ENCODE measurements at regions not wholly inside any gene's neighbourhood (a gene's known extent, or its start where the extent isn't known, plus 50 kb on each side); places are given as distances from the start of the nearest gene placed in this dataset.
"Not testable (repeated sequence)": the region's sequence is repeated elsewhere in the genome, so short reads cannot be mapped to it uniquely, and the experiment has no call there.

DNA sequence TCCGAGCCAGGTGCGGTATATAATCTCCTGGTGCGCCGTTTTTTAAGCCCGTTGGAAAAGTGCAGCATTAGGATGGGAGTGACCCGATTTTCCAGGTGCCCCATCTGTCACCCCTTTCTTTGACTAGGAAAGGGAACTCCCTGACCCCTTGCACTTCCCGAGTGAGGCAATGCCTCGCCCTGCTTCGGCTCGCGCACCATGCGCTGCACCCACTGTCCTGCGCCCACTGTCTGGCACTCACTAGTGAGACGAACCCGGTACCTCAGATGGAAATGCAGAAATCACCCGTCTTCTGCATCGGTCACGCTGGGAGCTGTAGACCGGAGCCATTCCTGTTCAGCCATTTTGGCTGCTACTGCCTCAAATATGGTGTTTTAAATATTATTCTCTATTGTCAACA lies 198.0 kb downstream of the MEIS1 start:
- not testable (repeated sequence) for DNase-seq (ENCODE audit: low read depth)

DNA sequence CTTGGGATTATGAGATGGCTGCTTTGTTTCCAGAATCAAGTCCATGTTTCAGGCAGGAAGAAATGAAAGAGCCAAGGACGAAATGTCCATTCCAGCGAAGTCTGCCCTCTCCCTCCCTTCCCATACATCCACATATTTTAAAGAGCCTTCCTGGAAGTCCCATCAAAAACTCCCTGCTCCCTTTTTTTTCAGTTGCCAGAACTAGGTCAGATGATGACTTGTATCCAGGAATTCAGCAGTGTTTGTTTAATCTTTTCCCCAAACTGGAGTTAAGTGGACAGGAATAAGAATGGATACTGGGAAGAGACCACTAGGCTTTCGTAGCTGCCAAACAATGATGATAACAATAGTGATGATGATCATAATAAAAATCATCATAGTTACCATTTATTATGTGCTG lies 198.7 kb downstream of the MEIS1 start:
- DNase-seq (ENCODE audit: low read depth), result no peak

DNA sequence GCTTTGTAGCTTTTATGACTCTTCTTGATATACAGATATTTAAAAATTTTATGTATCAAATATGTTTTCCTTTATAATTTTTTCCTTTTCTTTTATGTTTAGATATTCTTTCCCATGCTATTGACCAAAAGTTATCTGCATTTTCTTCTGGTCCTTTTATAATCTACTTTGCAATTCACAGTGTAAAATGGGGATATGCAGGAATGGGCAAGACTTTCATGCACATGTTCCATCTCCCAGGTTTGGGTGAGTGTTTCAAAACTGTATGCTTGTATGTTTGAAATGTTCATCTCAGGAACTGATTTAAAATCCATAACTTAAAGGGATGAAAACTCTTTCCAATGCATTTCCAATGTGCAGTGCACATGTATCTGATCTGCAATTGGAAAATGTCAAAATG lies 199.9 kb downstream of the MEIS1 start:
- no peak for DNase-seq (ENCODE audit: low read depth)

DNA sequence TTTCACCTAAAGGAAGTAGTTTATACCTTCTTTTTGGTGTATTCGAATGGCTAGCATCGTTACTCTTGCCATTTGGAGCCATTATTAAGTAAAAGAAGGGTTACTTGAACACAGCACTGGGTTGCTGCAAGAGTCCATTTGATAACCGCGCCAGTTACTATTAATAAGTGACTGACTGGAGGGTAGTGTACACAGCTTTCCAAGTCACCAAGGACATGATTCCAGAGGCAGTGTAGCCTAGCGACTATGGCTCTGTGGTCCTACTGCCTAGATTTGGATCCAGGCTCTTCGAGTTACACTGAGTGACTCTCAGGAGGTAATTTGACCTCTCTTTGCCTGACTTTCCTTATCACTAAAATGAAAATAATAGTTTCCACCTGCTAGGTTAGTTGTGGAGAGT lies 206.8 kb downstream of the MEIS1 start:
- no peak for DNase-seq (ENCODE audit: low read depth)

DNA sequence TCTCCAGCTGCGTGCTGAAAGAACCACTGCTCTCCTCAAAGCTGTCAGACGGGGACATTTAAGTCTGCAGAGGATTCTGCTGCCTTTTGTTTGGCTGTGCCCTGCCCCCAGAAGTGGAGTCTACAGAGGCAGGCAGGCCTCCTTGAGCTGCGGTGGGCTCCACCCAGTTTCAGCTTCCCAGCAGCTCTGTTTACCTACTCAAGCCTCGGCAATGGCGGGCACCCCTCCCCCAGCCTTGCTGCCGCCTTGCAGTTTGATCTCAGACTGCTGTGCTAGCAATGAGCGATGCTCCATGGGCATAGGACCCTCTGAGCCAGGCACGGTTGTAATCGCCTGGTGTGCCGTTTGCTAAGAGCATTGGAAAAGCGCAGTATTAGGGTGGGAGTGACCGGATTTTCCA lies 213.2 kb downstream of the MEIS1 start:
- not testable (repeated sequence) for DNase-seq (ENCODE audit: low read depth)

DNA sequence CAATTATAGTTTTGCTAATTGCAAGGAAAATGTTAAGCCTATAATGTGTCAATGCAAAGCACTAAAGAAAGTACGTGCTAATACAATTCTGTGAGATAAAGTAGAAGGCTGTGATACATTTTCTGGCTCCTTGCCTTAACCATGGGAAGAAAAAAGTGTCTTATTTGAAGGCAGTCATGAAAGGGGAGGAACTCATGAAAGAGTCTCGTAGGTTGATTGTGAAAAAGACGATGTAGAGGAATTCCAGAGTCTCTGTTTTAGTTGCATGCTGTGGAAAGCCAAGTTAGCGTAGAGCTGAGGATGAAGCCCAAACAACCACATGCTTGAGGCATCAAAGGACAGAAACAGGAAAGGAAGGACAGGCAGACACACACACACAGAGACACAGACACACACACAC lies 214.1 kb downstream of the MEIS1 start:
- no peak for DNase-seq (ENCODE audit: low read depth)

DNA sequence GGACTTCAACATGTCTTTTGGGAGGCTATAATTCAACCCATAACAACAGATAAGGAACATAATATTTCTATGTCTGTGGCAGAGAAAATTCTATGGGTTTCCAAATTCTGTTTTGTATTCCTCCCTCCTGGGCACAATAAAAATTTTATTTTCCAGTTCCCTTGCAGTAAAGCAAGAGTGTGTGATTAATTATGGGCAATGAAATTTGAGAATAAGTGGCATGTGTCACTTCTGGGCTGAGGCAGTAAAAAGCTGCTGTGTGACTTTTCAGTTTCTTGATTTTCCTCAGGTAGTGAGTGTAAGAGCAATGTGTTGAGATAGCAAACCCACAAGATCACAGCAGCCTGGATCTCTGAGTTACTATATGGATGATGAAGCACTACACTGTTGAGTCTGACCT lies 216.4 kb downstream of the MEIS1 start:
- no peak for DNase-seq (ENCODE audit: low read depth)

DNA sequence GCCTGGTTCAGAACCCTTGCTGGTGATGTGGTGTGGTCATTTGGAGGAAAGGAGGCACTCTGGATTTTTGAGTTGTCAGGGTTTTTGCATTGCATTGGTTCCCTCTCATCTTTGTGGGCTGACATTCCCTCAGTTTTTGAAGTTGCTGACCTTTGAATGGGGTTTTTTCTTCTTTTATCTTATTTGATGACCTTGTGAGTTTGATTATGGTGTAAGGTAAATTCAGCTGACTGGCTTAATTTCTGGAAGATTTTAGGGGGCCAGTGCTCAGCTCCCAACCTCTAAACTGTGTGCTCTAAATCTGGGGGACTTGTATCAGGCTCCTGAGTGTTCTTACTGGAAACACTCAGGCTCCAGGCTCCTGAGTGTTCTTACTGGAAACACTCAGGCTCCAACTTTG lies 225.9 kb downstream of the MEIS1 start:
- DNase-seq (ENCODE audit: low read depth), result no peak

DNA sequence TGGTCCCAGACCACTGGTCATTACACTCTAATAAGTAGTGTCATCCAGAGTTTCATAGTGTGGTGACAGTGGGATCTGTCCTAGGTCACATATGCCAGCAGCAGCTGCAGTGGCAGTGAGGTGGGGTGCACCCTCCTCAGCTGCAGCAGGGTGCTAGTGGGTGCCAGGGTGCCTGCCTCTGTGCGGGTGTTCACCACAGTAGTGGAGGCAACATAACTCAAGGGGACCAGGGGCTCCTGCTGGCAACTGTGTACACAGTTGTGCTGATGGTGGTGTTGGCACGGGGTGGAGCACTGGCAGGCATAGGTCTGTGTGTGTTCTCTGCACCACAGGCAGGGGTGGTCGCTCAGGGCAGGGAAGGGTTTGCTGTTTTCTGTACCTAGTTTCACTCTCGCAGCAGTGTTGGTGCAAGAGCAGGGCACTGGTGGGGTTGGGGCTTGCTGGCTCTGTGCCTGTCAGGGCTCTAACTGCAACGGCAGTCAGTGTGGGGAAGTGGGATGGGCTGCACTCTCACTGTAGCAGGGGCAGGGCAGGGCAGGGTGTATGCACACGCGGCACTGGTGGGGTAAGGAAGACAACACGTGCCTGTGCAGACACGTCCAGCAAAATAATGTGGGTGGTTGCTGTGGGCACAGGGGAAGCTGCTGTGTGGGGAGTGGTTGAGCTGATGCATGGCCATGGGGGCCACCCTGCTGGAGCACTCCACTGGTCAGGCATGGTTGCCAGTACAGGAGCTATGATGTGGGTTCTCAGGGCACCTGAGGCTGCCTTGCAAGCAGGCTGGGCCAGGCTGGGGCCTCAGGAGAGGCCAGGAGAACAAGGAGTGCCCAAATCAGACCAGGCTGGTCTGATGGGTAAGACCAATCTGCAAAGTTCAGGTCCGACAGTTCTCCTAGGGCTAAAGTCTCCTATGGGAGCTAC lies 226.6 kb downstream of the MEIS1 start:
- DNase-seq (ENCODE audit: low read depth), result no peak

DNA sequence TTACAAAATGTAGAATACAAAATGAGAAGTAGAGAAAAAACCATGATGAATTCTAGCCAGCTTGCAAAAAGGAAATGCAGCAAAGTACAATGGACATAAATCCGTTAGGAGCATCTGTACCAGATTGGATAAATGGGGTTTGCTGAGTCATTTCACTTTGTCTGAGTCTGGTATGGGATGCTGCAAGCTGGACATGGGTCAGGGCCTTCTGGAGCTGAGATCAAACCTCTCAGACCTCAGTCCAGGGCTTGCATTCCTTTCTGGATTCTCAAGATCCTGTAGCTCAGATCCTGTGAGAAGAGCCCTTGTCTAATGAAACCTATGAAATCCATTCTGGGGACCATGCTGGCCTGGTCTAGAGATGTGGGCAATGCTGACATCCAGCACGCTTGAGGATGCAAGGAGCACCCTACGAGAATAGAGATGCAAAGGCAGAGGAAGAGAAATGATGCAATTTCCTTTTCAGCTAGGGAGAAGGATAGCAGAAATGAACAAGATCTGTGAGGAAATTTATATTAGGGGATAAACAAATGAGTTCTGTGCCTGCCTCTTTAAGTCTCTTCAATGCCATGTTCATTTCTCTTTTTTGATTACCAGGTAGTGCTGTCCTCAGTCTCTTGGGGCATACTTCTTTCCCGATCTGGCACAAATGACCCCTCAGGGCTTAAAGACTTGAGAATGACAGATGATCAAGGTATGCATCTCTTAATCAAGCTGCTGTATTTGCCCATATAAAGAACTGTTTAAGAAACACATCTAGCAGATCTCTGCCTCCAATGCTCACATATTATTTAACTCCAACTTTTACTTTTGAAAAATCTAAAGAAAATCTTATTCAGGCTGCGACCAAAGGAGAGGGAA lies 230.4 kb downstream of the MEIS1 start:
- peak; percentile 32 for DNase-seq (ENCODE audit: low read depth)

DNA sequence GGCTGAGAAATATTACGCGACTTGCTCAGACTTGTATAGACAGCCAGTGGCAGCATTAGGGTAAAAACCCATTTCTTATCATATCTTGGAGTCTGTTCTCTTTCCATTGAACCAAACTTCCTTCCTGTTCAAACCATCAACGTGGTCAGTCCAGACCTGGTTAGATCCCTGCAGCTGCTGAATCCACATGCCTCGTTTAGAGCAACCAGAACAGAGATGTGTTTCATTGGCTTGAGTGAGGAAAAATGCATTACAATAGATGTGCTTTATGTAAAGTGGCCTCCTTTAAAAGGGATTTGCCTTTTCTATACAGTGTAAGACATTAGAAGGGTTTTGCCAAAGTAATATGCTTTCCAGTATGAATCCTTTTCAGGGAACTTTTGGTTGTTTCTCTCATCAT lies 232.4 kb downstream of the MEIS1 start:
- DNase-seq (ENCODE audit: low read depth), result no peak

DNA sequence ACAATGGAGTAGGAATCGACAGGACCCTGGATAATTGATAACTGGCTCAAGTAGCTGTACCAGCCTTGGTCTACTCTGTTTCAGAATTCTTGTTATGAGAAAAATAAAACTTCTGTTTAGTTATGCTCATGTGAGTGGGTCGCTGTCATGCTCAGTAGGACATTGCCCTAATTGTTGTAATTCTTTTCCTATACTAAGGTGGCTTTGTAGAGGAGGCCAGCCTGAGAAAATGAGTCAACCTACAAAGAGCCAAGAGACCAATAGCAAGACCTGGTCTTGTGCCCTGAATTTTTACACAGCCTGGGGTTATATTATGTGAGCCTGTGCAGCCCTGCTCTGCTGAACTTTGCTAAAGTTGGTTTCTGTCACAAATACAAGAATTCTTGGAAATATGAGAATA lies 238.4 kb downstream of the MEIS1 start:
- no peak for DNase-seq (ENCODE audit: low read depth)

DNA sequence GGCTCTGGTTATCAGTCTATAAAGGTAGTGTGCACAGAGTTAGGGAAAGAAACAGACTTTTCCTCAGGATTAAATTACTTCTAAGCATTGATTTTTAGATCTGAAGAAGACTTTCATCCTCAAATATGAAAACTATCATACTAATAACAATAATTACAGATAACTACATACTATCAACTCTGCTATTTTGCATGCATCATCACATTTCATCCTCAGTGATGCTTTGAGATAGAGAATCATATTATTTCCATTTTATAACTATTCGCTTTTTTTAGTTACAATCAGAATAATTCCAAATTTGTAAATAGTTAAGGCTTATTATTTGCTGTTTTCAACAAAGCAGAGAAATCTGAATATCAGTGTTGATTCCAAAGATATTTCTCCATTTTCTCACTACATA lies 239.2 kb downstream of the MEIS1 start:
- no peak for DNase-seq (ENCODE audit: low read depth)

DNA sequence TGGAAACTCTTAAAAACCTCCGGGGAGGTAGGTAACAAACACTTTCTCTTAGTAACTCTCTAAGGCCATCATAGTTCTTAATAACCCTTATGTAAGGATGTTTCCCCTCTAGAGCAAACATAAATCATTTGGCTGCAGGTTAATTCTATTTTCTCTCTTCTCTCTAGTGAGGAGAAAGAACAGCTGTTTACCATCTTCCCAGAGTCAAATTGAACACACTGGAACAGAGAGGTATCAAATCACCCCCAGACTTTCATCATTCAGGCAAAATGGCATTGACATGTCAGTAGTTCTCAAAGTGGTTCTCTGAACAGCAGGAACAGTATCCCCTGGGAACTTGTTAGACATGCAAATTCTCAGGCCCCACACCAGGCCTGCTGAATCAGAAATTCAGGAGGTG lies 240.7 kb downstream of the MEIS1 start:
- no peak for DNase-seq (ENCODE audit: low read depth)

DNA sequence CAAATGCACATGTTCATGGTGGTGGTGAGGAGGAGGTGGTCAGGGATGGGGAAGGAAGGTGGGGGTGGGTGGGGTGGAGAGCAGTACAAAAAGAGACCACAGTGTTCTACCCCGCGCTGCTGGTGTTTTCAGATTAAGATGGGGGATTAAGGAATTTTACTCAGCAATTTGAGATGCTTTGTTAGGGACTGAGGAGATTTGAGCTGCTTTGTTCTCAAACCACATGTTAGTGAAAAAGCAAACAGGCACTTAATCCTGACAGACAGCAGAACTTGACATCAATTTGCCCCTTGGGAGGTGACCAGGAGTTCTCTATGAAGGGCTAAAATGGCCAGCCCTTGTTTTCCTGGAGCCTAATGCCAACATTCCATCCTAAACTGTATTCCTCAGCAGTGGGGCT lies 244.5 kb downstream of the MEIS1 start:
- no peak for DNase-seq (ENCODE audit: low read depth)

DNA sequence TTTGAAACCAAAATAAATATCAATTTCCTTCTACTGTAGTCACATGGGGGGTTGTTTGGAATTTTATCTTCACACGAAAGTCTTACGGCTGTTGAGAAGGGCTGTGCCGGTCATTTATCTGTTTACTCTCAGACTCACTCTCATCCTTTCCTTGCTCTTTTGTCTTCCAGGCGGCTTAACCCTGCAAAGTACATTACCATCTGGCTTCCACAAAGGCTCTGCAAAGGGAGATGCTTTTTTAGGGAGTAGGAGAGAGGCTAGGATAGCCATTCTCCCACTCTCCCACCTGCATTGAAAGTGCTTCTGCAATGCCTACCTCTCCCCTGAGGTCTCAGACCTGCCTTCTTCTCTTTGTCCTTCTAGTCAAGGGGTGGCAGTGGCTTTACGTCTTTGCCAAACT lies 247.6 kb downstream of the MEIS1 start:
- DNase-seq (ENCODE audit: low read depth), result no peak

DNA sequence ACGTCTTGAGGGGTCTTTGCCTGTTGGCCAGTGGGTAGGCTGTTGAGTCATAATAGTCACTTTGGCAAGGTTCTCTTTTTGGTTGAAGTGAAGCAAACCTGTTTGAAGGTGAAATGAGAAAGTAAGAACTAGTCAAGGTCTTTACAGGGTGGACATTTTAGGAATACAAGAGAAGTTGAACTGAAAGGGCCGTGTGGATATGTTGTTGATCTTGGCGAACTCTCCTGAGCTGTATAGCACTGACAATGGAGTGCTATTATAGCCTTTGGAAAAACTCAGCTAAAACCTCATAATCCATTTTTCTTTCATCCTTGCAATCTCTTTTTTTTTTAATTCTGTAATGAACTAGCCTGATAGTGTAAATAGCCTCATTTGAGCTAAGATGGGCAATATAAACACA lies 248.1 kb downstream of the MEIS1 start:
- no peak for DNase-seq (ENCODE audit: low read depth)

DNA sequence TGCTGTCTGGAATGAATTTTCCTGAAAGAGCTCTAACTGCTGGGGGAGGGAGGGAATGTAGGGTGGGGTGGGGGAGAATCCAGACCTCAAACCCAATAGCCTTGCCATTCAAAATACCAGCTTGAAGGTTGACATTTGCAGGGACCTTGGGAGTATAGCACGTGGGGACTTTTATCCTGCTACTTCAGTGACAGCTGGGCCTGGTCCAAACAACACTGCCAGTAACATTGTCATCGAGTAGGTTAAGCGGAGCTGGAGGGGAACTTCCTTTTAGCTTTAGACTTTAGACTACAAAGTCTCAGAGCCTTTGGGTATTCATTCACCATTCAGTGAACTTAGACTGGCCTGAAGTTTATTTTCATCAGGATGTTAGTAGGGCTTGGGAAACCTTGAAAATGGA lies 248.7 kb downstream of the MEIS1 start:
- DNase-seq (ENCODE audit: low read depth), result no peak

DNA sequence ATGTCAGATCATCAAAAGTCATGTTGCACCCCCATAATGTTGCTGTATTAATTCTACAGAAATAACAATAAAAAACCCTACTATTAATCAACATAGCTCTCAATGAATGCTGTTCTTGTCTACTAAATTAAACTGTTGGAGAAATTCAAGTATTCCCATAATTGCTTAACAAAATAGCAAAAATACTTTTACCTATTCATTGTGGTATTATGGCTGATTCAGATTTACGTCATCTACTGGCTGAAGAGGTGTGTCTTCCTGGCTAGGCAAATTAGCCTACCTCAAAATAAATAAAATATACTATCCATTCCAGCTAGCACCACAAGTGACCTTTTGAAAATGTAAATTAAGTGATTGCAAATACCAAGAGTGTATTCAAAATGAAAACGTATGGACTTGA lies 249.4 kb downstream of the MEIS1 start:
- peak; percentile 12 for DNase-seq (ENCODE audit: low read depth)

DNA sequence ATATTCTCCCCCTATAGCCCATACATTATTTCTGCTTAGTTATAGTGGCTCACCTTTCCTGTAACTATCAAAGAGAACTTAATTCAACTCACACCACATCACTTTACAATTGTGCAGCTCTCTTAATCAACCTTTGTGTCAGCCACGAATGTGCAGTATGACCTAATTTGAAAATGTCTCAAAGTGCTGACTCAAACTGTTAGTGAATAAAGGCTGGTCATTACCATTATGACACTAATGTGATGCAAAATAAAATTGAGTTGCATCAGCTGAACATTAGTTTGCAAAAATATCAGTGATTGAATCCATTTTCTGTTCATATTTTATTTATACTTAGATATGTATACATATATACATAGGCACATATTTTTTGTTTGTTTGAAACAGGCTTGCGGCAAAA lies 251.8 kb downstream of the MEIS1 start:
- no peak for DNase-seq (ENCODE audit: low read depth)

DNA sequence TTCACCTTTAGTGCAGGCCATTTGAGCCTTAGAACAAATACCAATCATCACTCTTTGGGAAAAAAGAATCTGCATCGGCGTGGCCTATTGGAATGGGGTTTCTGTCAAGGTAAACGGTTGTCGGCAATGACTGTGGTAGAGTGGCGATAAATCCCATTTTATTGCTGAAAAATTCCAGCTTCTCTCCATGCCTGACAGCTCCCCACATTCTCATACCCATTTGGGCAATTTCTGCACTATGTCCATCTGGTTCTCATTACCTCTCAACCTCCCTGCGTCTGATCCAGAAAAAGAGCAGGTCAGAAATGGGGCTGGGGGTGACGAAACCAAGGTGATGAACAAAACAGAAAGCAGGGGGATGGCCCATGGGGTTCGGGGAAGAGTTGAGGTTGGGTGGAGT lies 254.0 kb downstream of the MEIS1 start:
- no peak for DNase-seq (ENCODE audit: low read depth)

DNA sequence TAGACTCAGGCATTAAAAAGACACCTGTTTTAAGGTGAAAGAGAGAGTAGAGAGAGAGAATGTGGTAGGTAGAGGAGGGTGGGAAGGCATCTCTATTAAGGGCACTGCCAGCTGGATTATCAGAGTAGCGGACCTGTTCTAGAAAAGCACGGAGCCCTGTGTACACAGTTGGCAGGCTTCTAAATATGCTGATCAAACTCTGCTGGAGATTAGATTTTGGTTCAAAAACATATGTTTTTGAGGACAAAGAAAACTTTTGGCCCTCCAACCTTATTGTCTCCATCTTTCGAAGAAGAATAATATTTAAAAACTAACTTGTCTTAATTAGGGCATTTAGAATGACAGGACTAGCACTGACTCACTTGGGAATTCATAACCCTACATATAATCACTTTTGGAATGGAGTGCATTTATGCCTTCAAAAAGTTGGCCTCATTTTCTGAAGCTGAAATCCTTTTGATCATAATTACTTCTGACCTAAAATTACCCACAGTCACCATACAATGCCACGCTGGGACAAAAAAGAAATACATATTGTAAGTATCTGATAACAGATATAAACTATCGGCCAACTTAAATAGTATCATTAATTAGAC lies 254.6 kb downstream of the MEIS1 start:
- no peak for DNase-seq (ENCODE audit: low read depth)
